ENCODE measurements at regions not wholly inside any gene's neighbourhood (a gene's known extent, or its start where the extent isn't known, plus 50 kb on each side); places are given as distances from the start of the nearest gene placed in this dataset.

DNA sequence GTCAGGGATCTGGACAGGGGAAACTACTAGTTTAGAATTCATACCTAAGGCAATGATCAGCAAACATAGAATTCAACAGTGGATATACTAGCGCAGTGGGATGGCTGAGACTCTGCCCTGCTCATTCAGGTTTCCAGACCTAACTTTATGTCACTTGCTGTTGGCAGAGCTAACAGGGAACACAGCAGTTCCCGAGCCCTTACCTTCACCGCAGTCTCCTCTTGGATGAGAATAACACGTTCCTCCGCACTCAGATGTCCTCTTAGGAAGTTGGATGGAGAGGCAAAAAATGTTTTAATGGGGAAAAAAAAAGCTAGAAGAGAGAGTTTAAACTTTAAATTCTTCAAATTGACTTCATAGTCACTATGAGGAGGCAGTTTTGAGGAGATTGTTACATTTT, 159.7 kb upstream of the FREM2 start:
- intact Hi-C loops (cut with DNase I): no loop called here
- Histone ChIP-seq H3K36me3 (replicated peaks in 1 of 2) (no peaks in the 10 kb centered on the region), H3K27me3 (no peaks in the 10 kb centered on the region), H3K4me3 (no peak overlapping the region), H3K9me3 (replicated peaks in 1 of 3) (no peaks in the 10 kb centered on the region), H3K4me1 (replicated peaks in 1 of 2) (no peaks in the 10 kb centered on the region), H3K27ac (no peak overlapping the region)
- TF ChIP-seq CTCF (IDR thresholded peaks at IDR 0.05) (no peak), POLR2A (IDR thresholded peaks at IDR 0.05) (no peak)
- WGBS, 4 donors: 68 to 87% (median 79%) methylated on average over 5 of the region's 5 CpGs
- no peak for DNase-seq

- Histone ChIP-seq H3K27ac (no peak overlapping the region), H3K4me3 (no peak overlapping the region), H3K27me3 (no peaks in the 10 kb centered on the region), H3K4me1 (replicated peaks in 1 of 2) (no peaks in the 10 kb centered on the region), H3K36me3 (replicated peaks in 1 of 2) (no peaks in the 10 kb centered on the region), H3K9me3 (replicated peaks in 1 of 3) (no peaks in the 10 kb centered on the region)
- 37 to 54% (median 41%) methylated on average over 2 of the region's 2 CpGs for WGBS, 4 donors
- intact Hi-C loops (cut with DNase I): no loop called here
- DNase-seq: no peak
- TF ChIP-seq POLR2A (IDR thresholded peaks at IDR 0.05) (no peak), CTCF (IDR thresholded peaks at IDR 0.05) (no peak)
Observed at GRCh38 chr13:38528986-38529385, 157.9 kb upstream of the FREM2 start.

- intact Hi-C loops (cut with DNase I): no loop called here
- Histone ChIP-seq H3K27ac (no peak overlapping the region), H3K36me3 (replicated peaks in 1 of 2) (no peaks in the 10 kb centered on the region), H3K9me3 (replicated peaks in 1 of 3) (no peaks in the 10 kb centered on the region), H3K27me3 (no peaks in the 10 kb centered on the region), H3K4me3 (no peak overlapping the region), H3K4me1 (replicated peaks in 1 of 2) (no peaks in the 10 kb centered on the region)
- WGBS, 4 donors: 33 to 38% (median 36%) methylated on average over 3 of the region's 3 CpGs
- TF ChIP-seq CTCF (IDR thresholded peaks at IDR 0.05): peak in 5 of 6 experiments; percentile 17 to 51 (median 41)
- TF ChIP-seq POLR2A (IDR thresholded peaks at IDR 0.05): no peak
- no peak for DNase-seq
Observed at GRCh38 chr13:38530492-38530891, 156.4 kb upstream of the FREM2 start.

GRCh38 chr13:38535261-38535660, 151.6 kb upstream of the FREM2 start:
- intact Hi-C loops (cut with DNase I): no loop called here
- Histone ChIP-seq H3K4me3 (no peak overlapping the region), H3K27me3 (no peaks in the 10 kb centered on the region), H3K27ac (no peak overlapping the region), H3K9me3 (replicated peaks in 1 of 3) (no peaks in the 10 kb centered on the region), H3K36me3 (replicated peaks in 1 of 2) (no peaks in the 10 kb centered on the region), H3K4me1 (replicated peaks in 1 of 2) (no peaks in the 10 kb centered on the region)
- DNase-seq: no peak
- no peak for TF ChIP-seq POLR2A (IDR thresholded peaks at IDR 0.05)
- no peak for TF ChIP-seq CTCF (IDR thresholded peaks at IDR 0.05)
- WGBS, 4 donors: 79 to 88% (median 83%) methylated on average over 7 of the region's 7 CpGs

All from adrenal gland (tissue), 9 donors.